K562 (cell line): ENCODE measurements at regions not wholly inside any gene's neighbourhood (a gene's known extent, or its start where the extent isn't known, plus 50 kb on each side); places are given as distances from the start of the nearest gene placed in this dataset.

Experiments
- FOXJ2 ChIP-seq: fragments of 200-800 bp; sonication (Bioruptor generic); IDR thresholded peaks from 2 replicates; pipeline ENCODE4 v1.6.1; 2016; ENCODE audit warnings: missing genetic modification characterization, missing compliant biosample characterization
- HDGF ChIP-seq: fragments of 450-650 bp; IDR thresholded peaks from 2 replicates; pipeline ENCODE4 v1.6.1; 2016
- IRF2 ChIP-seq: sonication (generic); formaldehyde crosslinking; IDR thresholded peaks from 2 replicates; pipeline ENCODE4 v1.8.1; 2022; ENCODE audit warnings: mild to moderate bottlenecking, missing genetic modification reagents
- NONO ChIP-seq, 2 experiments: fragments of 200-400 bp in 1 of 2; fragments of 450-650 bp in 1 of 2; formaldehyde crosslinking in 1 of 2; IDR thresholded peaks; 2 replicates each; pipeline ENCODE4 v1.6.1; 2017; ENCODE audit warnings: low read depth in 2 of 2, mild to moderate bottlenecking in 2 of 2, moderate library complexity in 2 of 2, low read length in 1 of 2
- PREB ChIP-seq: sonication (generic); formaldehyde crosslinking; IDR thresholded peaks from 2 replicates; pipeline ENCODE4 v1.8.1; 2023; ENCODE audit warnings: mild to moderate bottlenecking, missing genetic modification reagents
- RBM22 ChIP-seq: fragments of 200-400 bp; formaldehyde crosslinking; IDR thresholded peaks from 2 replicates; pipeline ENCODE4 v1.6.1; 2018; ENCODE audit warnings: low read length, low read depth; ENCODE audit not compliant: poor library complexity, severe bottlenecking
- TAF1 ChIP-seq: IDR thresholded peaks from 2 replicates; pipeline ENCODE4 v1.6.1; 2011; ENCODE audit warnings: mild to moderate bottlenecking, low read length, moderate library complexity; ENCODE audit not compliant: insufficient read depth, control insufficient read depth, severe bottlenecking; ENCODE audit errors: extremely low read depth
- ZKSCAN8 ChIP-seq: fragments of 200-800 bp; sonication (Bioruptor generic); IDR thresholded peaks from 2 replicates; pipeline ENCODE4 v1.6.1; 2016; ENCODE audit warnings: missing genetic modification characterization, missing compliant biosample characterization
- TF ChIP-seq, protein P1 (sequence below), 2 experiments: IDR thresholded peaks in 1 of 2; conservative IDR thresholded peaks in 1 of 2; 2 replicates each; pipeline ENCODE4 v1.6.1; 2016; ENCODE audit warnings: low read depth in 2 of 2, mild to moderate bottlenecking in 1 of 2, missing compliant biosample characterization in 1 of 2, missing genetic modification characterization in 1 of 2, moderate library complexity in 1 of 2

DNA sequence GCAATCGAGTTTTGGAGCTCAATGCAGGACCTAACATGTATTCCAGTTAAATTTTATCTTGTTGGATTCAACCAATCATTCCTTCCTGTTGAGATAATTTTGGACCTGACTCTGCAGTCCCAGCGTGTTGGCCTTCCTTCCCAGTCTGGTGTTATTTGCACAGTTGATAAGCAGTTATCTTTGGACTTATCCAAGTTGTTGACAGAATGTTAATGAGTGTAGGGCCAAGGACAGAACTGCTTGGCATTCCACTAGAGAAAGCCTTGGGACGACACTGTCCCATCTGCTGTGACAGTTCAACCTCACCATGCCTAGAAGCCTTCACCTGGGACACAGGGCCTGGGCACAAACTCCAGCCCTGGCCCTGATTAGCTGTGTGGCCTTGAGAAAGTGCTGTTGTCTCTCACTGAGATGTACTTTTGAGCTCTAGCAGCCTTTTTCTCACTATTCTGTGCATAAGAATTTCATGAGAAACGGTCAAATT is 104.1 kb upstream of the SLC25A33 start (continued):
- TF ChIP-seq, protein P1, sequence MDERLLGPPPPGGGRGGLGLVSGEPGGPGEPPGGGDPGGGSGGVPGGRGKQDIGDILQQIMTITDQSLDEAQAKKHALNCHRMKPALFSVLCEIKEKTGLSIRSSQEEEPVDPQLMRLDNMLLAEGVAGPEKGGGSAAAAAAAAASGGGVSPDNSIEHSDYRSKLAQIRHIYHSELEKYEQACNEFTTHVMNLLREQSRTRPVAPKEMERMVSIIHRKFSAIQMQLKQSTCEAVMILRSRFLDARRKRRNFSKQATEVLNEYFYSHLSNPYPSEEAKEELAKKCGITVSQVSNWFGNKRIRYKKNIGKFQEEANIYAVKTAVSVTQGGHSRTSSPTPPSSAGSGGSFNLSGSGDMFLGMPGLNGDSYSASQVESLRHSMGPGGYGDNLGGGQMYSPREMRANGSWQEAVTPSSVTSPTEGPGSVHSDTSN (CRISPR knock-in tag; IDR thresholded peaks at IDR 0.05; ENCODE audit: low read depth): no peak
- TF ChIP-seq, protein P1 (tag; conservative IDR thresholded peaks at IDR 0.05; ENCODE audit: low read depth): peak; percentile 45
- TF ChIP-seq RBM22 (no peak), IRF2 (CRISPR knock-in tag) (no peak), ZKSCAN8 (CRISPR knock-in tag) (no peak), HDGF (no peak), NONO (IDR thresholded peaks at IDR 0.05; ENCODE audit: low read depth in 2 of 2, low read length in 1 of 2) (no peak), PREB (CRISPR knock-in tag) (no peak), TAF1 (no peak), FOXJ2 (tag) (0 out of 2 replicates have a peak, but pooled peaks have one; percentile 61)
